ENCODE measurements at regions not wholly inside any gene's neighbourhood (a gene's known extent, or its start where the extent isn't known, plus 50 kb on each side); places are given as distances from the start of the nearest gene placed in this dataset.

DNA sequence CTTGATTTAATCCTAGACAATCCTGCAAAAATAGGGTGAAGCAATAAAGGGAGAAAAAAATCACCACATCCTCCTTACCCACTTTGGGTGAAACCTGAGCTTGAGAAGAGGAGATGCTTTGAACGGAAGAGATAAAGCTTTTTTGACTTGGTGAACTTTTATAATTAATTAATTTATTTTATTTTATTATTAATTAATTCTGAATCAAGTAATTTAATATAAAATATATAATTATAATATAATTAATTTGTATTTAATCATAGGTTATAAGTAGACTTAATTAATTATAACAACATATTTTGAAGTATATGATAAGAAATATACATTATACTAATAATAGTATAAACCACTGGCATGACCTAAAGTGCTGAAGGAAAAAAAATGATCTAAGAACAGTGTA, 2164.8 kb downstream of the LRRC4C start:
- no peak for DNase-seq (ENCODE audit: low read depth, low spot score)

DNA sequence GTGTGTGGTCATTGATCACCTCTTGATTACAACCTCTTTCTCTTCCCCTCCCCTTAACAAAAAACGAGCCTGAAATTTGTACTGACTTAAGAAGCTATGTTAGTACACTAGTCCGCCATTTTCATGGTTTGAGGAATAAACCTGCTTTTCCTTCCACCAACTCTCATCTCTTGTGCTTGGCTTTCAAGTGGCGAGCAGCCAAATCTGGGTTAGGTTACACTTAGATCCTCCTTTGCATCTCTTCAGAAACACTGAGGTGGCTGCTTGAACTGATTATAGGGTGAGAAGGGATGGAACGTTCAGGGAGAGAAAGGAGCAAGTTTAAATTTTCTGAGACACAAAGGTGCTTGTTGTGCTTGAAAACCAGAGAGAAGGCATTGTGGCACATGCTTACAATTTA, 2171.4 kb downstream of the LRRC4C start:
- no peak for DNase-seq (ENCODE audit: low read depth, low spot score)

DNA sequence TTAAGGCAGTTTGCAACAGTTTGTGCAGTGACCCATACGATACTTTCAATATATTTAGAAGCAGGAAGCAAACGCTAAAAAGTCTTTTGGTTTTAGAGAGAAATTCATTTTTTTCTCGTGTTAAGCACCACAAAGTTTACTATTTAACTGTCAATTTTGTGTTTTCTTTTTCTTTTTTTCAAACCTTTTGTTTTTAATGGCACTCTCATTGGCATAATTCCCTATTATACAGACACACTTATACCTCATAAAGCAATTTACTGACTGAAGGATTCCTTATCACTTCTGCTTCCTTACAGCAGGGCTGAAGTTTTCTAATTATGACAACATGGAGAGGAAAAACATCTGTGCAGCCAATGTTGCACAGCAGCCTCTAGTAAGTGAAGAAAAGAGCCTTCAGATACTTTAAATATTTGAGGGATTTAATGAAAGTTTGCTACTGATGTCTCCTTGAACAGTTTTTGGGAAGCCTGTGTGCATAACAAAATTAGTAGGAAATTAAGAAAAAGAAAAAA, 2191.2 kb downstream of the LRRC4C start:
- DNase-seq (ENCODE audit: low read depth, low spot score), result no peak

DNA sequence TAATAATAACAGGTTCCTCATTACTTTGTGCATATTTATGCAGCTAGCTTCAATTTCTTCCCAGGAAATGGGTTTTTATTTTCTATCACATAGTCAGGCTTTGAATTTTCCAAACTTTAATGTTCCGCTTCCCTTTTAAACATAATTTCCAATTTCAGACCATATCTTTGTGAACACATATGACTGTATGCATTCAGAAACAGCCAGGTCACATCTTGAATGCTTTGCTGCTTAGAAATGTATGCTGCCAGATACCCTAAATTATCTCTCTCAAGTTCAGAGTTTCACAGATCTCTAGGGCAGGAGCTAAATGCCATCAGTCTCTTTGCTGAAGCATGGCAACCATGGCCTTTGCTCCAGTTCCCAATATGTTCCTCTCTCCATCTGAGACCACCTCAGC, 2203.8 kb downstream of the LRRC4C start:
- no peak for DNase-seq (ENCODE audit: low read depth, low spot score)

DNA sequence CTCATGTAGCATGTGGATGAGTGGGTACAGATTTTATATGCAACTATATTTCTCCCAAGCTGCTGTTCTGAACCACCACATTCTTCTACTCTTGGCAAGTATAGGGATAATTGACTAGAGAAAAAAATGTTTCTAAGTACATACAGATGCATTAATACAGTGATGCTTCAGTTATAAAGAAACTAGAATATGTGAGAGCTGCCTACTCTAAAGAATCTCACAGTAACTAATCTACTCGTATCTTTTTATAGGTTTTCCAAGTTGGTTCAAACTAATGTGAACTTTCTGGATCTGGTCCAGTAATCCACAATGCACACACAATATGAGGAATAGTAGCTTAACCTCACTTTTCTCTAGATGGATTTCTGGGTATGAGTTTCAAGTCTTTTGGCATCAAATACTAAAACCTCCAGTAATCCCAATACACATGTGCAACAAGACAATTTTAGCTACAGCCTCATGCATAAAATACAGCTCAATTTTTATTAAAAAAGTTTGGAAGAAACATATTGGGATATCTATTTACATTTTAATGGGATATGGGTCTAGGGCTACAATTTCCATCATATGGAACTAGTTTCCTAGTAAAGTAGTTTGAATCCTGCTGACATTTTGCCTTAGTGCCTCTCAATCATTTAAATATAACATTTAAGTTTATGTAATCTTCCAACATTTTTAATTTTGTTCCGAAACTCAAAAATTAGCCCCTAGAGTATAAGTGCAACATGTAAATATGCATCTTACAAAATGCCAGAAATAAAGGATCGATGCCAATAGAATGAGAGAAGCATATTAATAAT, 2209.7 kb downstream of the LRRC4C start:
- no peak for DNase-seq (ENCODE audit: low read depth, low spot score)

DNA sequence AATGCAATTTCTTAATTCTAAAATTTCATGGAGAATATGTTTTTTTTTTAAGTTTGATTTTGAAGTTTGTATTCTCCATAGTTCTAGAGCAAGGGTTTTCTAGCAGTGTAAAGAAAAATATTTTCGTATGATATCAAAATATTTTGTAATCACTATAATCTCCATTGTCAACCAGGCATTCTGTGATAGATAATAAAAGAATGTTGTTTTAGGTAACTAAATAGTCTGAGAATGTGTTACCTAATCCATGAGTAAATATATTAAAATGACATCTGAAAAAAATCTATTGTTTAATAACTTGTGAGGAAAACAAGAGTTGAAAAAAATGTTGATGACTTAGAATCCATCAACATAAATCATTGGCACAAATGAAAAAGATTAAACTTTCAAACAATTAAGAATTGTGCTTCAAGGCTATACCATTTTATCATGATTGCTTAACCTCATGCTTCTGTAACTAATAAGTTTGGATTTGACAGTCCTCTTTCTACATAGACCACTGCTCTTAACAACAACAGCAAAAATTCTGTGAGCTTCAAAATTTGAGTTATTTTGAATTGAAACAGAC, 2211.8 kb downstream of the LRRC4C start:
- DNase-seq (ENCODE audit: low read depth, low spot score), result no peak

DNA sequence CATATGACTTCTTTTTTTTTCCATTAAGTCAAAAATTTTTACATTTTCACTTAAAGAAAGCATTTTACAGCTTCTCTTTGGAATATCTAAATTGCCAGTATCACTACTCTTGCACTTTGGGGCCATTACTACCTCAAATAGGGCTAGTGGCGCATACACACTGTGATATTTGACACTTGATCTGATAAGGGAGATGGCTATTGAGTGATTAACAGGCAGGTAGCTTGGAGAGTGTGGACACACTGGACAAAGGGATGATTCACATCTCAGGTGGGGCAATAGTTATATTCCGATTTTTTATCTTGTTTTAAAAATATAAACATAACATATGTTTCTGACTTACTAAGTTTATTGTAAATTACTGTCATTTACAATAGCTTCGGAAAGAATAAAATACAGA, 2219.9 kb downstream of the LRRC4C start:
- DNase-seq (ENCODE audit: low read depth, low spot score), result no peak

DNA sequence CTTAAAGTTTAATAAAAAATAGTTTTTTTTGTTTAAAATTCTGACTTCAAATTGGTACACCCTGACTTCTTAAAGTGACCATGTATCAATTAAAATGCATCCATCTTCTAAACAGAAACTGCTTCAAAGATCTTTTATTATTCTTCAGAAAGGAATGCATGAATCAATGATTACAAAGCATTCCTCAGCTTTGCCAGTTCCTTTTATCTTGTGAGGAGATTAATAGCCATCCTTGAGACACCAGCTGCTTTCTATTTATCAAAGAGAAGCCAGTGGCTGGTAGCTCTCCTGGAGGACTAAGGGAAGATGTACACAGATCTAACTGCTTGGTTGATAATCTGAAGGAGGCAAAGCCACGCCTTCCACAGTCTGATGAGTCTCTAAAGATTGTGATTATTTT, 2222.5 kb downstream of the LRRC4C start:
- DNase-seq (ENCODE audit: low read depth, low spot score), result no peak

DNA sequence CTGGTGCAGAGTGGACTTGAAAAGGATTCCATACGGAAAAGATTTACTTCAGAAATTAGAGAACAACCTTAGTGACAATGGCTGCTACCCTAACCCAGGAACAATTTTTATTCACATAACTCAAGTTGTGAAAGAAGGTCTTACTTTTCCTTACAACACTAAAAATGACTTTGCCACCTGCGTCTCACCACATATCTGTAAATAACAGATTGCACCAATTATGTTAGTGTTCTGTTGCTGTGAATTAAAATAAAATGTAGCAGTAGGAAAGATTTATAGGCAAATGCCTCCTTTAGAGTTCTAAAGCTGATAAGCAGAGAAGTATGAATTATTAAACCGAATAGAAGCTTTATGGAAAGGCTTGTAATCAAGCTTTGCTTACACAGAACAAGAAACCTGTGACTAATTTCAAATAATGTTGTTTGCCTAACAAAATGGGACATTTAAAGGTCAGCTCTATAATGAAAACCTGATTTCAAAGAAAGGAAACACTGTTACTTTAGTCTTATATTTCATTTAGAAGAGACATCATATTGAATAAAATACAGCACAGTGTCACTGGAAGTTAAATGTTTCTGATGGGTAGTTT, 2237.8 kb downstream of the LRRC4C start:
- no peak for DNase-seq (ENCODE audit: low read depth, low spot score)

DNA sequence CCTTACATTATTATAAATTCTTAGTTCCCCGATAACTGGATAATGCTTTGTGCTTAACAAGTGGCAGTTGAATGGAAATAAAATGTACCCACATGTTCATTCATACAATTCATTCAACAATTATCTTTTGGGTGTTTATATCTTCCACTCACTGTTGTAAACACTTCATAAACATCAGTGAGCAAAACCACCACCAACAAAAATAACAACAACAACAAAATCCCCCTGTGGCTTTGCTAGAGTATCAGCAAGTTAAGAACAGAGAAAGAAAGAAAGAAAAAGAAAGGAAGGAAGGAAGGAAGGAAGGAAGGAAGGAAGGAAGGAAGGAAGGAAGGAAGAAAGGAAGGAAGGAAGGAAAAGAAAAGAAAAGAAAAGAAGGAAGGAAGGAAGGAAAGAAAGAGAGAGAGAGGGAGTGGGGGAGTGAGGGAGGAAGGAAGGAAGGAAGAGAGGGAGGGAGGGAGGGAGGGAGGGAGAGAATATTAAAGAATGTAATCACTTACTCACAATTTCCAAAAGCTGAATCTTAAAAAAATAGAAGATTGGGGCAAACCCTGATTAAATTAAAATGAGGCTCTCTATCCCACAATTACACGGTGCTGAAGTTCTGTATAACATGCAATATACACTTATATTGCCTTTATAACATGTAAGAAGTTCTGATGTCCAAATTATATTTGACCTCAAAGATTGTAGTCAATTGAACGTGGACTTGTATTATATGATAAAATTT, 2238.8 kb downstream of the LRRC4C start:
- DNase-seq (ENCODE audit: low read depth, low spot score), result no peak

DNA sequence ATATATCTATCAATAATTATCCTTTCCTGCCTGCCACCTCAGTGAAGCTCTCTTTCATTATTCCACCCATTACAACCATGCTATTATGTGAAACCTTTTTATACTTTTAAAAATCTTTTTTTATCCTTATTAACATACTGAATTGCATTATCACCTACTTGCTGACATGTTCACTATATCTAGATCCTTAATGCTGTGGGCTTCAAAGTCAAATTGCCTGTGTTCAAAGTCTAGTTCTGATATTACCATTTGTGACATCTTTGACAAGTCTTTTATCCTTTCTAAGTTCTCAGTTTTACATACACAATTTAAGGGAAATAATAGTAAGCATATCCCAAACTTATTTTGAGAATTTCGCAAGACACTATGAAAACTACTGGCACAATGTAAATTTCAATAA, 2239.4 kb downstream of the LRRC4C start:
- DNase-seq (ENCODE audit: low read depth, low spot score), result no peak

DNA sequence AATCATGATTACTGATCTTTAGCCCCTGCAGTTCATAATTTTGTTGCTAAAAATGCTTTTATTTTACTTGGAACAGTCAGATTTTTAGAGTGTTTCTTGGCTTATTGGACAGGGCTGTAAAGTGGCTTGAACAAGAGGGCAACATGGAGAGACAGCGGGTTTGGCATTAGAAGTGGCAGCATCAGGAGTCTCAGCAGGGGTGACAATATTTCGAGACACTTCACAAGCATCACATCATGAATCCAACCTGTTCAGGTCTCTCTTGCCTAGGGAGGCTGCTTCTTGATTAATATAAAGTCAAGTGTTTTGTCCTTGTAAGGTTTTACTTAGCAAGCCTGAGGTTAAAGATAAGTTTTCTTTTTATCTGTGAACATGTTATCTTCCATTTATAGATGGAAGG, 2249.5 kb downstream of the LRRC4C start:
- DNase-seq (ENCODE audit: low read depth, low spot score), result no peak

DNA sequence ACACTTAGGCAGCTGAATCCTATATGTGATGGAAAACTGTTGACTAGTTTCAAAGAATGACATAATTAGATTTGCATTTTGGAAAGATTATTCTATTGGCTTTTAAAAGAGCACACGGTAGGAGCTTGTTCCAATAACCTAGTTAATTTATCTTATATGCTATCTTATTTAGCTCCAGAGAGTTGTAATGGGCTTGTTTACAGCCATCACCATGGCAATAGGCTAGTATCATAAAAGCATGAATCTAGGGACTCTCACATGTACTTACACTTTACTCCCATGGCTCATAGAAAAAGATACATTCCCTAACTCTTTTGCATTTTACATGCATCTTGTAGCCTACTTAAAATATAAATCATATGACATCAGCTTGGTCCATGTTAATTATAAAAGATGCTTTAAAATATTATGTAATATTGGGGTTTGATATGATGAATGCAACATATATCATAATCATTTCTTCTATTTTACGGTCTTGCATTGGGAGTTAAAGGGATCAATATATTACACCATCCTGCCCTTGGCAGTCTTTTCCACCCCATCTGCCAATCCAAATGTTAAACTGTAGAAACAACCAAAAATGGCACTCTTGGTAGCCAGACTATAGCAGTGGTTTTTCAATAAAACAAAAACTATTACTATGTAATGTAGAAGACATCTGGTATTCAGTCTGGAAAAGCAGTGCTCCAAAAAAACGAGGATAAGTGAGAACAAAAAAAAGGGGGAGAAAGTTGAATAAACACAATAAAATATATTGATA, 2254.0 kb downstream of the LRRC4C start:
- no peak for DNase-seq (ENCODE audit: low read depth, low spot score)

DNA sequence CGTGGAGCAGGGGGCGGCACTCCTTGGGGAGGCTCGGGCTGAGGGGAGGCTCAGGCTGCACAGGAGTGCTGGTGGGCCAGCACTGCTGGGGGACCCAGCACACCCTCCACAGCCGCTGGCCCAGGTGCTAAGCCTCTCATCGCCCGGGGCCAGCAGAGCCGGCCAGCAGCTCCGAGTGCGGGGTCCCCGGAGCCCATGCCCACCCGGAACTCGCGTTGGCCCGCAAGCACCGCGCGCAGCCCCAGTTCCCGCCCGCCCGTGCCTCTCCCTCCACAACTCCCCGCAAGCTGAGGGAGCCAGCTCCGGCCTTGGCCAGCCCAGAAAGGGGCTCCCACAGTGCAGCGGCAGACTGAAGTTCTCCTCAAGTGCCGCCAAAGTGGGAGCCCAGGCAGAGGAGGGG, 2266.8 kb downstream of the LRRC4C start:
- no peak for DNase-seq (ENCODE audit: low read depth, low spot score)

DNA sequence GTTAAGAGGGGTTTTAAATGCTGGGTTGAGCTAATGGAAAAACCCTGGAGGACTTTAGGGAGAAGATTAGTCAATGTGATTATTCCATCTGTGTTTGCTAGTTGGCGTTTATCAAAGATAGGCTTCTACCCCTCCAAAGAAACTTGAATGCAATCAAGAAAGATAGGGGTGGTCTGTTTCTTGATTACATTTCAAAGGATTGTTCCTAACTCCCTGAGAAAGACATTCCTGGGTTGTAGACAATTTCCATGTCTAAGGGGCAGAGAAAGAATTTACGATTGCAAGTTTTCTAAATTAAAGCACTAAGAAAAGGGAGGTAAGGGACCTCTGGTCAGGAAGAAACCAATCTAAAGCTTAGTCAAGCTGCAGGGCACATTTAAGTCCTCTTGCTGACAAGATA, 2268.7 kb downstream of the LRRC4C start:
- no peak for DNase-seq (ENCODE audit: low read depth, low spot score)

DNA sequence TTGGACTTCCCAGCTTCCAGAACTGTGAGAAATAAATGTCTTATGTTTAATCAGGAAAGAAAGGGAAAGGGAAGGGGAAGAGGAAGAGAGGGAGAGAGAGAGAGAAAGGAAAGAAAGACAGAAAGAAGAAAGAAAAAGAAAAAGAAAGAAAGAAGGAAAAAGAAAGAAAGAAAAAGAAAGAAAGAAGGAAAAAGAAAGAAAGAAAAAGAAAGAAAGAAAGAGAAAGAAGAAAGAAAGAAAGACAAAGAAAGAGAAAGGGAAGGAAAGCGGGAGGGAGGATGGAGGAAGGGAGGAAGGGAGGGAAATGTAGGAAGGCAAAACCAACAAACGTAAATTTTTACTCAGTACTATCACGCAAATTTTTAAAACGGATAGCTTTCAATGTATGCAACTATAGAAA, 2281.8 kb downstream of the LRRC4C start:
- DNase-seq (ENCODE audit: low read depth, low spot score), result no peak

DNA sequence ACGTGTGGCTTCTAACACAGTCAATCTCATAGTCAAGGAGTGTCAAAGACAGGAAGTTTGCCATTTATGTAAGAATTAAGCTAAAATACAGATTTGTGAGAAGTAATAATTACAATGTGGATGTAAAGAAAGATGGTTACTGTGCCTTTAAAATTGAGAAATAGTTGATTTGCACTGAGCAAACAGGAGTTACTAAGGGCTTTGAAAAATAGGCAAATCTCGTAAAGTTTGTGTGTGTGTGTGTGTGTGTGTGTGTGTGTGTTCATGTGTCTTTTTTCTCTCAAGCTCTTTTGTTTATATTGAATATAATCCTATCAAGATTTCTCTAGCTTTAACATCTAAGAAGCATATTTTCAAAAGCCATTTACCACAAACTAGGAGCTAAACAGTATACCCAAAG, 2284.5 kb downstream of the LRRC4C start:
- no peak for DNase-seq (ENCODE audit: low read depth, low spot score)

DNA sequence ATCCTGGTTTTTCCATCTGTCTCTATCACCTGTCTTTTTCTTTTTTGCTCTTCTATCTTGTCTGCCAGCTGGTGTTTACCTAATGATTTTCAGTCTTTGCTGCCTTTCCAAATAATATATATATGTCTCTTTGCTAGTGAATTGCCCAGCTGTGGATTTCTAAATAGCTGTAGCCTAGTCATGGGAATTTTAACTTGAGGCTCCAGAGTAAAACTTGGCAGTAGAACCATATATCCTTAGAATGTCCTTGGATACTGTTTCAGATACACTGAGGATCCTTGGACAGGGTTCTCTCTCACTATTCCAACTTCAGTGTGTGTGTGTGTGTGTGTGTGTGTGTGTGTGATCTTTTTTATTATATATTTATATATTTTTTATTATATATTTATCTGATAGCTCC, 2285.3 kb downstream of the LRRC4C start:
- DNase-seq (ENCODE audit: low read depth, low spot score), result no peak

DNA sequence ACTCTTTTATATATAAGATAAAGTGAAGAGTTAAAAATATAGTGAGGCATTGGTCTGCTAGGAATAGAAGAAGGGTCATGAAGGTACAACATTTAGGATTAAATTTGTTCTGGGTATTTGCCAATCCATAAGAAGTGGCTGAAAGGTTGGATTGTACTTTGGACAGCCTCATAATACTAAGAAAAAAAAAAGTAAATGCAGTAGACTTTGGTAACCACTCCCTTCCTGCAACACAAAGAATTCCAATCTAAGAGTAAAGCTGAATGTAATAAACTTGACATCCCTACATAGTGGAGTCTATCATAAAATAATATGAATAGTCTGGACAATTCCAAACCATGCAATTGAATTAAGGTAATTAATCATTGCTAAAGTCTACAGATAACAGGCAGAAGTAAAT, 2294.4 kb downstream of the LRRC4C start:
- no peak for DNase-seq (ENCODE audit: low read depth, low spot score)

DNA sequence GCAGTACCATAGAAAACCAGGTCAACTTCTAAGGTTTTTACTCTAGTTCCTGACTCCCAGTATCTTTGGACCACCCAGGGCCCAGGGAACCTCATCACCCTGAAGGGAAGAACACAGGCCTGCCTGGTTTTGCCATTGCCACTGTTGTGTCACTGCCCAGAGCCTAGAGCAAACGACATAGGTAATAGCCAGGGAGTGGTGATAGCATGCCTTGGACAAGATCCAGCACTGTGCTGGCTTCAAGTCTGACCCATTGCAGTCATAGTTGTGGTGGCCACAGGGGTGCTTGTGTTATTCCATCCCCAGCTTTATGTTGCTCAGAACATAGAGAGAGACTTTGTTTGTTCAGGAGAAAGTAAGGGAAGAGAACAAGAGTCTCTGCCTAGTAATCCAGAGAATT, 2310.2 kb downstream of the LRRC4C start:
- DNase-seq (ENCODE audit: low read depth, low spot score), result no peak

DNA sequence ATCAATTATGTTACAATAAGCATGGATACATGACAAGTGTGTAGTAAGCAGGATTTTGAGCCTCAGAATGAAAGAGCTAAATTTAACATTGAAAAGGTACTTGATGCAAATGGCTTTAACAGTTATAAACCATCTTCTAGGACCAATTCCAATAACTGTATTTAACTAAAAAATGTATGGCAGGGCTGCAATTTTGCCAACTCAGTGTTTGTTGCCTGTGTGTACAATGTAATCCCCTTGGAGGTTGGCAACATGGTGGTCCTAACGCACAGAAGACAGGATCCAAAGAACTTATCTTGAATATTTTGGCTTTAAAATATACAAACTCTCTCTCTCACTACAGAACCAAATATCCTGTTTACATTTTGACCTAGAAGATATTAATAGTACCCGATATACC, 2314.1 kb downstream of the LRRC4C start:
- DNase-seq (ENCODE audit: low read depth, low spot score), result no peak

Measured in smooth muscle cell of the brain vasculature (primary cell).